GM19099 (cell line): ENCODE measurements at regions not wholly inside any gene's neighbourhood (a gene's known extent, or its start where the extent isn't known, plus 50 kb on each side); places are given as distances from the start of the nearest gene placed in this dataset.

Experiments
- POLR2A ChIP-seq: IDR thresholded peaks from 3 replicates; pipeline ENCODE4 v1.6.1; 2011; ENCODE audit warnings: low read depth; ENCODE audit not compliant: insufficient read length; ENCODE audit errors: extremely low read depth

DNA sequence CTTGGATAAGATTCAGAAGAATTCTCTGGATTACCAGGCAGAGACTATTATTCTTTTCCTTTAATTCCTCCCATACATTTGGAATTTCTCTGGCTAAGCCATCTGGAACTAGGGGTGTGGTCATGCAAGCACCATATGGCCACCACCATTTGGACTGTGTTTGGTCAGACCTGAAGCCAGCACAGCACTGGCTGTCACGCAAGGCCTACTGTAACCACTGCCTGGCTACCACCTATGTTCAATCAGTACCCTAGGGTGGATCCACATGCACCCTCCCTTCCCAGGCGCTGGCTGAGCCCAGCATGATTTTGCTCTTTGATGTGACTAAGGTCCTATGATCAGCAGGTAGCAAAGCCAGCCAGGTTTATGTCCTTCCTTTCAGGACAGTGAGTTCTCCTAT lies 287.8 kb upstream of the GOLIM4 start:
- no peak for TF ChIP-seq POLR2A

DNA sequence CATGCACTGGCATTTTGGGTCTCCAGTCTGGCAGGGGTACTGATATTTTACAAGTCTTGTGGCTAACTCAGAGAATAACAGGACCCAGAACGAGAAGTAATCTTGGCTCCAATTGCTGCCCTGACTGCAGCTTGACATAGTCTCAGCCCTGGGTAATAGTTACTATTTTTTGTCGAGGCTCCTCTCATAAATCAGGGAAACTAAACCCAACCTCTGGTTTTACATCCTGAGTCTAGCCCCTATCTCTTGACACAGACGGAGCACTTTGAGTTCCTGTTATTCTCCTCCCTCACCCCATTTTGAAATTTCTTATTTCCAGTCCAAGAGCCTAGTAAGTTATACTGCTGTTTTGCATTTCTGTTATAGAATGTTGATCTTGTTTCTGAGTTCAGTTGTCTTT lies 276.1 kb upstream of the GOLIM4 start:
- TF ChIP-seq POLR2A = no peak

DNA sequence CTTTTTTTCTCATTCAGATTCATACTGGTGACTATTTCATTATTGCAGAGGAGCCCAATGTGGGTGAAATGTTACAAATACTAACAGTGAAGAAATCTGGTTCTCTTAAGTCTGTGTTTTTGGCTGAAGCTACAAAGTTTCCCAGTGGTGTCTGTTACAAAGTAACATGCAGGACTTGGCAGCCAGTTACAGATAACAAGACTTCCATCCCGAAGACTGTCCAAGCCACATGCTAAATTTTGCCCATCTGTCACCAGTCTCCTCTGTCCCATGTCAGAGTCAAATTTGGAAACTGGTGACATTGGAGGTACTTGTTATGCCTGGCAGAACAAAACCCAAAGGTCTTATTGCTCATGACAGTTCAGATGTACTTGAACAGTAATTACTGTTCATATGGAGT lies 269.2 kb upstream of the GOLIM4 start:
- TF ChIP-seq POLR2A = no peak

DNA sequence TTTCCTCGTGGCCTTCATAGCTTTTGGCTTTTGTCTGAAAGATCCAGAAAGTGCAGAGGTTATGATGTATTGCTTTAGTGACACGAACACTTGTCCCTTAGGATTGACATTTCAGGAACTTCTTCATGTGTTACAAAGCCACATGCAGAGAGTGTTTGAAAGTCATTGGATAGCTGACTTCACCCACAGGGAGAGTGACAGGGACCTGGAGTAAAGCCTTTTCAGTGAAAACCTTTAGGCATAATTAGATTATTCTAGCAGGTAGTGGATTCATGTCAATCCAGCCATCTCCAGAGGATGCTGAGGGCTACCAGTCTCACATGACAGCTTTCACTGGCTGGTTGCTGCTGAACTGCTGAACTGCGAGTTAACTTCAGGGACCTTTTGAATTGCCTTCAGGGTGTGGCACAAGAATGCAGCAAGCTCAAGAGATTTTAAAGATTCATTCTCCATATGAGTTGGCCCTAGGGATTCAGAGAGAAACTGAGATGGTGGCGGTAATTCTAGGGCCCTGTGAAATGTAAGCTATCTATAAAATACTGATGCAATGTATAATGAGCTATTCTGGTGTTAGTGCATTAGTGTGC lies 267.0 kb upstream of the GOLIM4 start:
- no peak for TF ChIP-seq POLR2A

DNA sequence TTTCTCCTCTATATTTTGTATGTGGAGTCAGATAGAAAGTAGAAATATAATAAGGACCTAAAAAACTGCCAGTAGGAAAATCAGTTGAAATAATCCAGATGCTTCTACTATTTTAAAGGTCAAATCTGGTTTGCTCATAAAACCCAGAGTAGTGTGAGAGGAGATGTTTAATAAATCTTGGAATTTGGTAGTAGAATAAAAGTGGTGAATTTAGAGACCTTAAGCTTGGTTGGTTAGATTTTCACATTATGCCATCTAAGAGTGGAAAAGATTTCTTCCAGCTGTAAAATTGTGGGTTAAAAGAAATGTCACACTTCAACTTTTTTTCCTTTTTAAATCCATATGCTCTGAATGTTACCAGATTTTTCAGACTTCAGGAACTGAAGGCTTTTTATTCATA lies 266.4 kb upstream of the GOLIM4 start:
- no peak for TF ChIP-seq POLR2A

DNA sequence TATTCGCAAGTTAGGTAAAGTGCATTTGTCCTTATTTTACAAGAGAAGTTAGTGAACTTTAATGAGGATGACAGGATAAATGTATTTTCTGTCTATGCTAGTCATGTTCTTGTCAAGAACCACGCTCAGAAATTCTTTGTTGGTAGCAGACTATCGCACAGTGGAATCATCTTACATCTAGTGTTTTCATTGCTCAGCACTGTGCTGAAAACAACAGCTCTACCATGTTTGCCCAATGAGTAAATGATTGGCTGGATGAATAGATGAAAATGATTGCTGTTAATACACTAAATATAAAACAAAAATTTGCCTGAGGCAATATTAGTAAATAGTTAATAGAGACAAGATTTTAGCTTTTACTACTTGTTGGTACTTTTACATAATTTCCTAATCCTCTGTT lies 265.3 kb upstream of the GOLIM4 start:
- TF ChIP-seq POLR2A = no peak

DNA sequence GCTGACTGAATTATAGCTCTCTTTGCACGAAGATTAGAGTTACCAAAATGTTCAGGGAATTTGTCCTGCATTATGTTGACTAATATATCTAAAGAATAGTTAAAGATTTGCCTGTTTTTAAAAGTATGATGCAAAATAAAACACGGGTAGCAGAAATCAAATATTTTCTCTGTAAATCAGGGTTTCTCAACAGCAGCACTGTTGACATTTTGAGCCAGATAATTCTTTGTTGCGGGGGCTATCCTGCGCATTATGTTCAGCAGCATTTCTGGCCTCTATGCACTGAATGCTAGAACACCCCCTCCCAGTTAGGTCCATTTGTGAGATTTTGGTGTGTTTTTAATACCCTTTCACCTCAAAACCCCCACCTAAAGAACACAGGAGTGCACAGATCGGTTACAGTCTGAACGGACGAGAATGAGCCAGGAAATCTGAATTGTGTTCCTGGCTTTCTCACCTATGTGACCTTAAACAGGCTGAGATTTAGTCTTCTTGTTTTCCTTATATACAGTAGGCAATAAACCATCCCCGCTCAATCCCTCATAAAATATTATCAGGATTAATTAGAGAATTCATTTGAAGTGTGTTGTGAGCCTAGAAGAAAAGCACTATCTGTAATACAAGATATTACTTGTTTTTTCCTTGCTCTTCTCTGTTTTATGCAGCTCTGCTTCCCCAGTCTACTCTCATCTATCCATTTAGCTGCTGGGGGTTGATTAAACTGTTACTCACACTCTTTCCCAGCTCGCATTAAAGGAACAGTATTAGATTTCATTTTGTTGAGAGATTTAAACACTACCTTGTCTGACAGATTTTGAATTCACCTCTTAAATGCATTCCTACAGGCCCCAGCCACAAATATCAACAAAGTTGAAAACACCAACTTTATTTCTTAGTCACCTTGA lies 247.5 kb upstream of the GOLIM4 start:
- no peak for TF ChIP-seq POLR2A

DNA sequence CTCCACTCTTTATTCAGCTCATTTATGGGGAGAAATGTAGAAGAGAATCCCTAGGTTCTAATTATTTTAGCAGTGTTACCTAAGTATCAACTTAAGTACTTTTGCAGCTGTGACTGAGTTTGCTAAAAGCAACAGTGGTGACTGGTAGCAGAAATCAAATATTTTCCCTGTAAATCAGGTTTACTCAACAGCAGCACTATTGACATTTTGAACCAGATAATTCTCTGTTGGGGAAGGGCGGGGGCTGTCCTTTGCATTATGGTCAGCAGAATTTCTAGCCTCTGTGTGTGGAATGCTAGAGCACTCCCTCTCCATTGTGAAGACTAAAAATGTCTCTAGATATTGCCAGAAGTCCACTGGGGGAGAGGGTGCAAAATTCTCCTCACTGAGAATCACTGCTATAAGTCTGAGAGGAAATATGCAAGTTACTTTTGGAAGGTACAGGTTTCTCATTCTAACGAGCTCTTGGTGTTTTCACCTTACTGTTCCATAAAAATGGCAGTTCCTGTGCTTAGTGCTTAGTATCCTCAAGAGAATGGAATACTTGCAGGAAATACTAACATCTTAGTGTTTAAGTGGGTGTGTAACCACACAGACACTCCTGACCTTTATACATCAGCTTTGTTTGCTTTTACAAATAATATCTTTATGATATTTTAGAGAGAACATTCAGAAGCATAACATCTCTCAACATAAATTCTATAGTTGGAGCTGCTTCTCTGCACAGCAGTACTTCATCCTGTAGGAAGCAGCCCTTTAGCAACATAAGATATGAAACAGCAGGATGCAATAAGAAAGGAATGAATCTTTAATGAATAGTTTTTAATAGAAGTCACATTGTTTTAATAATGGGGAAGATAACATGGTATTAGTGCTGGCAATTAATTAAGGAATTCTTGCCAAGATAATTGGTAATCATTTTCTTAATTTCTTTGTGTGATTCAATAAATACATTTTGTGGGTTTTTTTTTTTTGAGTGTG lies 246.5 kb upstream of the GOLIM4 start:
- TF ChIP-seq POLR2A = no peak

DNA sequence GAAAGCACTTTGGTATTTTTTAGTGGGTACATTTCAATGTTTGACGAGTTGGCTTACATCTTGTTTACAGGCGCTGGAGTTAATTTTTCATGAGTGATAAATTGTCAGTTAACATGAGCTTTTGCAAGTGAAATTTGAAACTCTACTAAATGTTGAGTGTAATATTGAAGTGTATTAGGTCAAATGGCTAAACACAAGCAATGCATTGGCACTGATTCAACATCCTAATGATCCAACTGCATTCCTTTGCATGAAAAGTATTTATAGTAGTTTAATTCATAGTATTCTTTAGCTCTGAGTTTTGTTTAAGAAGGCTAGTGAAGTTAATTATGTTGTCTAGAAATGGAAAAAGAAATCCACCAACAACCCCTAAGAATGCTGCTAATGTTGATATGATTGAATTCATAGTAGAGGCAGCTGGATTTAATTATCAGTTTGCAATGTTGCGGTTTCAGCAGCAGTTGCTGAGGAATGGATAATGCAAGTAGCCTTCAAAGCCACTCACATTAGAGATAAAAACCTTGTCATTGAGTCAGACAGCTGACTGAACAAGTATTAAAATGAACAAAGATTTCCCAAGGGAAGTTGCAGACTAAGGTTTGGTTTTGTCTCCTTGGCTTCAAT lies 245.6 kb upstream of the GOLIM4 start:
- TF ChIP-seq POLR2A = no peak

DNA sequence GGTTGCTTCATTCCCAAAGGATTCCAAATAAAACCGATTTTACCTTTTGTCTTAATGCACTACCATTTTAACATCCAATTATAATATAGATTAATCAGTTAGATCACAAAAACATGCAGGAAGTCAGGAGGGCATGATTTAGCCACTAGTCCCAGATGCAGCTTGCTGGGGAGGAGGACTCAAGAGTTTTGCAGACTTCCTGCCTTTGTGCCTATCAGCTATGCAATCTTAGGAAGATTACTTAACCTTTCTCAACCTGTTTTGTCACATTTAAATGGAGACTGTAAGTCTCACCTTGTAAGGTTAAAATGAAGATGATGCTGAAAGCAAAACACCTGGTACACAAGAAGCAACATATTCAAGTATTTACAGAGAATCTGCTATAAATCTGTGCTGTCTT lies 242.4 kb upstream of the GOLIM4 start:
- no peak for TF ChIP-seq POLR2A

DNA sequence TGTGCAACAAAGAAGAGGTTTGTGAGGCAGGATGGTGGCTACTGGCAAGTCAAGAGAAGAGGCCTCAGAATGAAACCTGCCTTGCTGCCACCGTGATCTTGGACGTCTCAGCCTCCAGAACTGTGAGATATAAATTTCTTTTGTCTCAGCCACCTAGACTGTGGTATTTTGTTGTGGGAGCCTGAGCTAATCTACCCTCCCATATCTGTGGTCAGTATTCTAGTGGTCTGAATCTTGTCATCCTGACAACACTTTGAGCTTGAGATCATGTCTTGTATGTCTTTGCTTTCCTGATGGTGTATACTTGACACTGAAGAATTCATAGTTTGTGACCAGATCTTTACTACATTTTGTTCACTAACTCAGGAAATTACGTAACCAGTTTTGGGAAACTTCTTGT lies 240.6 kb upstream of the GOLIM4 start:
- TF ChIP-seq POLR2A = no peak

DNA sequence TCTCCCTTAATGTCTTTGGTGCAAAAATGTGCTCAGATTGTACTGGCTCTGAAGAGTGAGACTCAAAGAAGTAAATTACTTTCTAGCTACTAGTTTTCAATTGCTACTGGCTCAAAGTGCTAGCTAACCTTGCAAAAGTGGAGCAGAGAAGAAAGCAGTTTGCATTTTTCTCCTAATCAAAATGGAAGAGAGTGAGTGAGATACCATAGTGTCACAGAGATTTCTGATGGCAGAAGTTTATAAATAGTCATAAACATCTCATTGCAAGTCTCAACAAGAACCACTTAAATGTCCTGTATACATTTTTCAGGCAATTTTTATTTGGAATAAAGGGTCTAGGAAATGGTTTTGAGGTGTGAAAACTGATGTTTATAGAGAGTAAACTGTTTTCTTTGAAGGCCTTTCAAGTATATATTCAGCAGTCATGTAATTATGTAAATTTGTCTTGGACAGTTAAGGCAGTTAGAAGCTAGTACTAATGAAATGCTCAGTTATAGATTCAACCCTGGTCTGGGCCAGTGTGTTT lies 237.7 kb upstream of the GOLIM4 start:
- TF ChIP-seq POLR2A = no peak

DNA sequence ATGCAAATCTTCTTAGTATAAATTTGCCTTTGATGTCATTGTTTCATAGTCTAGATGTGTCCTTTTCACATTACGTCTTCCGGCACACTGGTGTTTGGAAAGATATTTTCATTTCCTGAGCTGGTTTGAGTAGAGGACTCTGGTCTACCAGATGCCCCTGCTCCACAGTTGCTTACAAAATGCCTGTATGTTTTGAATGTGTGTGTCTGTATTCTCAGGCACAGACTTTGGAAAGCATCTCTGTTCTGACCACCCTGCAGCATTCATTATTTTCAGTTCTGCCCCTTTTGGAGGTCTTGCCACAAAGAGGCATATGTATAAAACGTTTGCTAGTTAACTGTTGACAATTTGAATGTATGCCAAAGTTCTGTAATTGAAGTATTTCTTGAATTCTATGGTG lies 236.0 kb upstream of the GOLIM4 start:
- TF ChIP-seq POLR2A = no peak

DNA sequence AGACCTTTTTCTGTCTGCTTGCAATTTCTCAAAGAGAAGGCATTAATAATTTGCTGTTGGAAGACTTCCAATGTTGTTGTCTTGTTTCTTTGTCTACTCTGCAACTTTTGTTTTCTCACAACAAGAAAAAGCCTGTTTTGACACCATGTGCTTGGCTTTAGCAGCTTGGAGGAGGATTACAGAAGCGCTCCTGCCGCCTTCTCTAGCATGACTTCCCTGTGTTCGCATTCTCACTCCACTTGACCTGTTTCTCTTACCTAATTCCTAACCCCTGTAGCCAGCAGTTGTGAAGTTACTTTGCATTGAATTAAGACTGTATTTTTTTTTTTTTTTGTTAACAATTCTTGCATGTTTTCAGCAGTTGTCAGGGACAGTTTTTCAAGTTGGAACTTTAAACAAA lies 235.3 kb upstream of the GOLIM4 start:
- TF ChIP-seq POLR2A = no peak

DNA sequence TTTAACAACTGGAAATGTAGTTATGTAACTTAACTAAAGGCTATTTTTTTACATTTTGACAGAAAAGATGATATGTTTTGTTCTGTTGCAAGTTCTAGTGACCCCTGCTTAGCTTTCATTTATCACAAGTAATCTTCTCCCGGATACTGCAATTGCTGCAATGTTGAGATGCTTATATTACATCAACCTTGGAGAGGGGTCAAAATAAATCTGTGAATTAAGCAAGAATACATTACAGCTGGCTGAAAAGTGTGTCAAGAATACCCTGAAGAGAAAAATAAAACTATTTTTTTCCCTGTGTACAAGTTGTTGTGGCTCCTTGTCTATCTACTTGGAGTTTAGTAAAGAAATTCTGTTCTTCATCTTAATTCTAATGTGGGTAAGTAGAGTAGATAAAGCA lies 232.1 kb upstream of the GOLIM4 start:
- no peak for TF ChIP-seq POLR2A
